GM23338 (cell line): ENCODE measurements at regions not wholly inside any gene's neighbourhood (a gene's known extent, or its start where the extent isn't known, plus 50 kb on each side); places are given as distances from the start of the nearest gene placed in this dataset.

ENCODE experiments used
- ATAC-seq: fragments of 200-7000 bp; cut with Tn5 transposase; 3 replicates; pipeline ENCODE4 v1.9.1; 2020
- DNase-seq: peaks from one replicate; pipeline ENCODE4 v3.0.0-alpha.2; 2015; ENCODE audit warnings: low spot score
- H2AFZ ChIP-seq: fragments of 200-600 bp; sonication (generic); 2 replicates; pipeline ENCODE4 v1.8.0; 2016; ENCODE audit warnings: antibody characterized with exemption, mild to moderate bottlenecking, moderate library complexity
- H3F3A ChIP-seq: fragments of 200-600 bp; sonication (generic); replicated peaks from 2 replicates; pipeline ENCODE4 v1.8.0; 2017; ENCODE audit warnings: antibody characterized with exemption, mixed run types, low read depth
- H3K27ac ChIP-seq: fragments of 200-600 bp; sonication (generic); 2 replicates; pipeline ENCODE4 v1.6.1; 2016; ENCODE audit warnings: low read depth
- H3K27me3 ChIP-seq: fragments of 200-600 bp; sonication (generic); 2 replicates; pipeline ENCODE4 v1.8.0; 2016; ENCODE audit warnings: mild to moderate bottlenecking, mixed run types, moderate library complexity; ENCODE audit not compliant: insufficient read depth
- H3K36me3 ChIP-seq: fragments of 200-600 bp; sonication (generic); 2 replicates; pipeline ENCODE4 v1.8.0; 2016; ENCODE audit warnings: mild to moderate bottlenecking; ENCODE audit not compliant: insufficient read depth
- H3K4me1 ChIP-seq: fragments of 200-600 bp; sonication (generic); 2 replicates; pipeline ENCODE4 v1.8.0; 2016; ENCODE audit warnings: mild to moderate bottlenecking, moderate library complexity; ENCODE audit not compliant: insufficient read depth
- H3K4me2 ChIP-seq: fragments of 200-600 bp; sonication (generic); 2 replicates; pipeline ENCODE4 v1.7.1; 2017; ENCODE audit warnings: mixed run types
- H3K4me3 ChIP-seq: fragments of 200-600 bp; sonication (generic); 2 replicates; pipeline ENCODE4 v1.6.1; 2016; ENCODE audit warnings: mixed run types
- H3K79me2 ChIP-seq: fragments of 200-600 bp; sonication (generic); replicated peaks from 2 replicates; pipeline ENCODE4 v1.8.0; 2017; ENCODE audit warnings: mild to moderate bottlenecking; ENCODE audit not compliant: insufficient read depth
- H3K9me2 ChIP-seq: fragments of 200-600 bp; sonication (generic); 2 replicates; pipeline ENCODE4 v1.8.0; 2017; ENCODE audit not compliant: insufficient read depth
- H4K20me1 ChIP-seq: fragments of 200-600 bp; sonication (generic); replicated peaks from 2 replicates; pipeline ENCODE4 v1.8.0; 2017; ENCODE audit warnings: mild to moderate bottlenecking; ENCODE audit not compliant: insufficient read depth
- H3K27ac Mint-ChIP-seq: 2 replicates; pipeline ENCODE4 v1.8.0; 2020; ENCODE audit warnings: inconsistent platforms, mild to moderate bottlenecking, moderate library complexity, mixed read lengths
- H3K27me3 Mint-ChIP-seq: 3 replicates; pipeline ENCODE4 v1.8.0; 2022; ENCODE audit warnings: low read depth, mild to moderate bottlenecking, moderate library complexity, mixed read lengths, inconsistent platforms; ENCODE audit not compliant: insufficient read depth, poor library complexity
- H3K36me3 Mint-ChIP-seq: 3 replicates; pipeline ENCODE4 v1.8.0; 2021; ENCODE audit warnings: low read depth, mild to moderate bottlenecking, inconsistent platforms, moderate library complexity, mixed read lengths
- H3K4me1 Mint-ChIP-seq: 3 replicates; pipeline ENCODE4 v1.8.0; 2020; ENCODE audit warnings: mild to moderate bottlenecking, inconsistent platforms, mixed read lengths
- H3K4me3 Mint-ChIP-seq: 3 replicates; pipeline ENCODE4 v1.8.0; 2021; ENCODE audit warnings: moderate library complexity, mild to moderate bottlenecking, inconsistent platforms, mixed read lengths
- H3K9me3 Mint-ChIP-seq: 3 replicates; pipeline ENCODE4 v1.8.0; 2020; ENCODE audit warnings: moderate library complexity, mild to moderate bottlenecking, inconsistent platforms, mixed read lengths
- CREB1 ChIP-seq: fragments of 250-450 bp; sonication (Bioruptor Pico); IDR thresholded peaks from 2 replicates; pipeline ENCODE4 v1.5.0; 2020; ENCODE audit warnings: low read depth, mild to moderate bottlenecking, moderate library complexity
- CTCF ChIP-seq, 2 experiments: fragments of 200-600 bp in 1 of 2; sonication (generic) in 1 of 2; conservative IDR thresholded peaks; 2 replicates each; pipeline versions ENCODE4 v1.5.1 to v1.6.1; 2016 to 2017; ENCODE audit warnings: antibody characterized with exemption in 2 of 2, low read depth in 2 of 2, mild to moderate bottlenecking in 2 of 2, moderate library complexity in 1 of 2
- EZH2 ChIP-seq: fragments of 200-600 bp; sonication (generic); IDR thresholded peaks from one replicate; pipeline ENCODE4 v1.8.0; 2017; ENCODE audit warnings: antibody characterized with exemption, mild to moderate bottlenecking, low read depth; ENCODE audit not compliant: unreplicated experiment
- EZH2phosphoT487 ChIP-seq: fragments of 200-600 bp; sonication (generic); IDR thresholded peaks from one replicate; pipeline ENCODE4 v1.8.1; 2018; ENCODE audit warnings: antibody characterized with exemption; ENCODE audit not compliant: unreplicated experiment
- NANOG ChIP-seq: IDR thresholded peaks from 2 replicates; pipeline ENCODE4 v1.6.1; 2016; ENCODE audit warnings: antibody characterized with exemption, borderline replicate concordance
- STAT1 ChIP-seq: IDR thresholded peaks from one replicate; pipeline ENCODE4 v1.6.1; 2016; ENCODE audit warnings: antibody characterized with exemption; ENCODE audit not compliant: unreplicated experiment
- ZNF114 ChIP-seq: fragments of 250-450 bp; sonication (Bioruptor Pico); IDR thresholded peaks from 2 replicates; pipeline ENCODE4 v1.5.0; 2020; ENCODE audit warnings: mild to moderate bottlenecking, moderate library complexity
- ZNF462 ChIP-seq: fragments of 250-450 bp; sonication (Bioruptor Pico); IDR thresholded peaks from 2 replicates; pipeline ENCODE4 v1.5.0; 2020; ENCODE audit warnings: mild to moderate bottlenecking, moderate library complexity

GRCh38 chr1:238138059-238138626 lies 247.4 kb upstream of the ZP4 start:
- Histone ChIP-seq H3K9me2 (peaks cover 10% of the 10 kb centered on the region; the same call in 1 of the 2 replicates), H3K4me1 (no peaks in the 10 kb centered on the region), H3K4me3 (no peak overlapping the region), H2AFZ (peak overlapping the region; percentile 39; the same call in 1 of the 2 replicates), H3K79me2 (no peaks in the 10 kb centered on the region), H3K4me2 (no peak overlapping the region), H3K27me3 (no peaks in the 10 kb centered on the region), H3K27ac (no peak overlapping the region), H3F3A (no peaks in the 10 kb centered on the region), H3K36me3 (no peaks in the 10 kb centered on the region), H4K20me1 (no peaks in the 10 kb centered on the region)
- DNase-seq (no peak), ATAC-seq (no peak)
- Mint-ChIP-seq H3K4me3 (no peak overlapping the region), H3K9me3 (no peaks in the 10 kb centered on the region), H3K36me3 (no peaks in the 10 kb centered on the region), H3K4me1 (no peaks in the 10 kb centered on the region), H3K27ac (no peak overlapping the region), H3K27me3 (no peaks in the 10 kb centered on the region)
- TF ChIP-seq STAT1 (no peak), ZNF114 (CRISPR knock-in tag) (no peak), EZH2phosphoT487 (no peak), CTCF (conservative IDR thresholded peaks at IDR 0.05; ENCODE audit: low read depth in 2 of 2) (no peak), ZNF462 (no peak), NANOG (no peak), EZH2 (no peak), CREB1 (CRISPR knock-in tag) (no peak)
